Keratinocyte (primary cell): ENCODE measurements at regions not wholly inside any gene's neighbourhood (a gene's known extent, or its start where the extent isn't known, plus 50 kb on each side); places are given as distances from the start of the nearest gene placed in this dataset.

Source experiments
- DNase-seq: peaks from one replicate; pipeline ENCODE4 v3.0.0-alpha.2; 2011; ENCODE audit warnings: low read depth, missing footprints, low spot score
- FAIRE-seq: peaks from 2 replicates; lab custom pipeline; 2011; peaks lifted over from hg19 to GRCh38; lab: Jason Lieb, UNC
- H2AFZ ChIP-seq: 2 replicates; pipeline ENCODE4 v1.6.0; 2012; ENCODE audit warnings: low read length, control low read depth, inconsistent platforms; ENCODE audit not compliant: control insufficient read depth
- H3K27ac ChIP-seq: 2 replicates; pipeline ENCODE4 v1.5.1; 2011; ENCODE audit warnings: low read length; ENCODE audit not compliant: control insufficient read depth, insufficient read depth
- H3K27me3 ChIP-seq: 3 replicates; pipeline ENCODE4 v1.6.0; 2011; ENCODE audit warnings: low read length; ENCODE audit not compliant: control insufficient read depth, insufficient read depth; ENCODE audit errors: extremely low read depth
- H3K36me3 ChIP-seq, 2 experiments: 2 replicates in 1 of 2; 3 replicates in 1 of 2; pipeline ENCODE4 v1.5.1; 2011; ENCODE audit warnings: low read length in 2 of 2, mild to moderate bottlenecking in 1 of 2; ENCODE audit not compliant: control insufficient read depth in 2 of 2, insufficient read depth in 2 of 2; ENCODE audit errors: extremely low read depth in 1 of 2
- H3K4me1 ChIP-seq: 3 replicates; pipeline ENCODE4 v1.5.1; 2011; ENCODE audit warnings: low read length; ENCODE audit not compliant: control insufficient read depth, insufficient read depth; ENCODE audit errors: extremely low read depth
- H3K4me2 ChIP-seq: 3 replicates; pipeline ENCODE4 v1.6.0; 2011; ENCODE audit warnings: low read depth, low read length; ENCODE audit not compliant: control insufficient read depth, insufficient read depth; ENCODE audit errors: extremely low read depth
- H3K4me3 ChIP-seq, 3 experiments: fragments of 200-600 bp in 1 of 3; sonication (generic) in 1 of 3; 2 replicates in 2 of 3; 3 replicates in 1 of 3; pipeline ENCODE4 v1.5.1; 2011 to 2016; ENCODE audit warnings: low read length in 3 of 3, mild to moderate bottlenecking in 3 of 3, control low read depth in 2 of 3, inconsistent platforms in 1 of 3, low read depth in 1 of 3, mixed read lengths in 1 of 3, mixed run types in 1 of 3, moderate library complexity in 1 of 3; ENCODE audit not compliant: control insufficient read depth in 2 of 3, insufficient read depth in 2 of 3; ENCODE audit errors: extremely low read depth in 1 of 3
- H3K79me2 ChIP-seq: 2 replicates; pipeline ENCODE4 v1.6.0; 2012; ENCODE audit warnings: low read length; ENCODE audit not compliant: control insufficient read depth, insufficient read depth
- H3K9ac ChIP-seq: 3 replicates; pipeline ENCODE4 v1.6.0; 2011; ENCODE audit warnings: low read length; ENCODE audit not compliant: control insufficient read depth, insufficient read depth; ENCODE audit errors: extremely low read depth
- H3K9me1 ChIP-seq: 3 replicates; pipeline ENCODE4 v1.6.0; 2011; ENCODE audit warnings: low read length; ENCODE audit not compliant: control insufficient read depth, insufficient read depth; ENCODE audit errors: extremely low read depth
- H3K9me3 ChIP-seq: 2 replicates; pipeline ENCODE4 v1.5.1; 2012; ENCODE audit warnings: low read depth, low read length; ENCODE audit not compliant: control insufficient read depth
- H4K20me1 ChIP-seq: 3 replicates; pipeline ENCODE4 v1.6.0; 2011; ENCODE audit warnings: low read length; ENCODE audit not compliant: control insufficient read depth, insufficient read depth; ENCODE audit errors: extremely low read depth
- CTCF ChIP-seq, 3 experiments: IDR thresholded peaks in 1 of 3; conservative IDR thresholded peaks in 1 of 3; optimal IDR thresholded peaks in 1 of 3; 2 replicates in 2 of 3; 3 replicates in 1 of 3; pipeline versions ENCODE3 to v1.5.1; 2011; ENCODE audit warnings: low read length in 3 of 3, mild to moderate bottlenecking in 3 of 3, moderate library complexity in 2 of 3, control low read depth in 1 of 3, inconsistent platforms in 1 of 3; ENCODE audit not compliant: insufficient read depth in 2 of 3; ENCODE audit errors: extremely low read depth in 1 of 3
- EZH2 ChIP-seq: IDR thresholded peaks from one replicate; pipeline ENCODE4 v1.6.1; 2012; ENCODE audit warnings: inconsistent platforms, mild to moderate bottlenecking, low read length, moderate library complexity
- dilution Hi-C: fragments of 300-500 bp; cut with MboI; formaldehyde crosslinking; loops from one replicate; pipeline ENCODE4 v1.7.0; 2020; ENCODE audit warnings: low sequenced_read_pairs; ENCODE audit not compliant: extremely low pct_ligation_motif_present

GRCh38 chr18:24704946-24705630 is 244.7 kb downstream of the HRH4 start:
- dilution Hi-C loops: no loop called here
- H3K27ac ChIP-seq: no peak overlapping the region
- no peak overlapping the region for H3K4me2 ChIP-seq

GRCh38 chr18:24710474-24710873 is 250.0 kb downstream of the HRH4 start:
- FAIRE-seq (no peak), DNase-seq (no peak)
- dilution Hi-C loops: no loop called here
- Histone ChIP-seq H3K79me2 (no peaks in the 10 kb centered on the region), H3K4me2 (no peak overlapping the region), H3K27ac (no peak overlapping the region), H2AFZ (no peak overlapping the region), H3K4me3 (no peak overlapping the region), H4K20me1 (no peaks in the 10 kb centered on the region), H3K9me3 (no peaks in the 10 kb centered on the region), H3K9ac (no peak overlapping the region), H3K4me1 (no peaks in the 10 kb centered on the region), H3K36me3 (no peaks in the 10 kb centered on the region), H3K9me1 (no peaks in the 10 kb centered on the region), H3K27me3 (no peaks in the 10 kb centered on the region)
- no peak for TF ChIP-seq CTCF (optimal IDR thresholded peaks at IDR 0.05 in 1 of 3, IDR thresholded peaks at IDR 0.05 in 1 of 3, conservative IDR thresholded peaks at IDR 0.05 in 1 of 3; ENCODE audit: extremely low read depth in 1 of 3, insufficient read depth in 2 of 3, low read length in 3 of 3)
- no peak for TF ChIP-seq EZH2

More at GRCh38 chr18:24704946-24705630, 244.7 kb downstream of the HRH4 start:
- Histone ChIP-seq H3K27me3 (no peaks in the 10 kb centered on the region), H3K36me3 (no peaks in the 10 kb centered on the region), H3K4me3 (no peak overlapping the region), H2AFZ (no peak overlapping the region), H3K9me1 (no peaks in the 10 kb centered on the region), H3K79me2 (no peaks in the 10 kb centered on the region), H3K9me3 (no peaks in the 10 kb centered on the region), H3K4me1 (no peaks in the 10 kb centered on the region), H3K9ac (no peak overlapping the region), H4K20me1 (no peaks in the 10 kb centered on the region)
- FAIRE-seq: no peak
- TF ChIP-seq CTCF (optimal IDR thresholded peaks at IDR 0.05 in 1 of 3, IDR thresholded peaks at IDR 0.05 in 1 of 3, conservative IDR thresholded peaks at IDR 0.05 in 1 of 3; ENCODE audit: extremely low read depth in 1 of 3, insufficient read depth in 2 of 3, low read length in 3 of 3): no peak
- DNase-seq: no peak
